WTC11 (cell line): ENCODE measurements at regions not wholly inside any gene's neighbourhood (a gene's known extent, or its start where the extent isn't known, plus 50 kb on each side); places are given as distances from the start of the nearest gene placed in this dataset.

Source experiments
- ATAC-seq: fragments of 200-7000 bp; cut with Tn5 transposase; 2 replicates; pipeline ENCODE4 v1.10.0; 2021; ENCODE audit warnings: mild to moderate bottlenecking, moderate library complexity
- CTCF ChIA-PET: fragments of 300-600 bp; sonication (Branson Sonifier 250); formaldehyde crosslinking; loops from one replicate; lab custom pipeline; 2021; ENCODE audit warnings: antibody characterized with exemption; lab: Charles Lee
- POLR2A ChIA-PET: fragments of 350-600 bp; sonication (Branson Sonifier 250); formaldehyde crosslinking; loops from one replicate; lab custom pipeline; 2021; ENCODE audit warnings: antibody characterized with exemption; lab: Charles Lee
- DNase-seq: peaks from one replicate; pipeline ENCODE4 v3.0.0; 2021; ENCODE audit warnings: low spot score
- H3K27ac Mint-ChIP-seq: 2 replicates; pipeline ENCODE4 v1.8.0; 2021; ENCODE audit warnings: mixed read lengths
- H3K27me3 Mint-ChIP-seq: 2 replicates; pipeline ENCODE4 v1.8.0; 2021; ENCODE audit warnings: low read depth, mild to moderate bottlenecking, moderate library complexity, mixed read lengths
- H3K36me3 Mint-ChIP-seq: 2 replicates; pipeline ENCODE4 v1.8.0; 2021; ENCODE audit warnings: mixed read lengths
- H3K4me1 Mint-ChIP-seq: 2 replicates; pipeline ENCODE4 v1.8.0; 2022; ENCODE audit warnings: mixed read lengths
- H3K4me3 Mint-ChIP-seq: 2 replicates; pipeline ENCODE4 v1.8.0; 2021; ENCODE audit warnings: mild to moderate bottlenecking, moderate library complexity, mixed read lengths
- H3K9me3 Mint-ChIP-seq: 2 replicates; pipeline ENCODE4 v1.8.0; 2021; ENCODE audit warnings: mixed read lengths
- ATF1 ChIP-seq: sonication (generic); formaldehyde crosslinking; IDR thresholded peaks from 2 replicates; pipeline ENCODE4 v1.8.1; 2023; ENCODE audit warnings: mild to moderate bottlenecking, moderate library complexity, missing genetic modification reagents
- CBFB ChIP-seq: sonication (generic); formaldehyde crosslinking; IDR thresholded peaks from 2 replicates; pipeline ENCODE4 v1.8.1; 2022; ENCODE audit warnings: mild to moderate bottlenecking, low read depth, missing genetic modification reagents
- E2F1 ChIP-seq: sonication (generic); formaldehyde crosslinking; IDR thresholded peaks from 2 replicates; pipeline ENCODE4 v1.8.0; 2022; ENCODE audit warnings: mild to moderate bottlenecking, missing genetic modification reagents
- ESRRA ChIP-seq: sonication (generic); formaldehyde crosslinking; IDR thresholded peaks from 2 replicates; pipeline ENCODE4 v1.8.1; 2022; ENCODE audit warnings: mild to moderate bottlenecking, missing genetic modification reagents, borderline replicate concordance
- ETV6 ChIP-seq: sonication (generic); formaldehyde crosslinking; IDR thresholded peaks from 2 replicates; pipeline ENCODE4 v1.8.1; 2022; ENCODE audit warnings: mild to moderate bottlenecking, missing genetic modification reagents
- FOXJ3 ChIP-seq: sonication (generic); formaldehyde crosslinking; IDR thresholded peaks from 2 replicates; pipeline ENCODE4 v1.9.0; 2021; ENCODE audit warnings: missing genetic modification reagents, mild to moderate bottlenecking, borderline replicate concordance
- GRHL2 ChIP-seq: fragments of 250-450 bp; sonication (Bioruptor Pico); IDR thresholded peaks from 2 replicates; pipeline ENCODE4 v1.8.0; 2022; ENCODE audit warnings: mild to moderate bottlenecking, moderate library complexity; ENCODE audit not compliant: insufficient replicate concordance, severe bottlenecking
- KAT7 ChIP-seq: sonication (generic); formaldehyde crosslinking; IDR thresholded peaks from 2 replicates; pipeline ENCODE4 v1.8.1; 2023; ENCODE audit warnings: missing genetic modification reagents, mild to moderate bottlenecking, borderline replicate concordance
- MAX ChIP-seq: sonication (generic); formaldehyde crosslinking; IDR thresholded peaks from 2 replicates; pipeline ENCODE4 v1.8.0; 2022; ENCODE audit warnings: mild to moderate bottlenecking, missing genetic modification reagents
- MXD4 ChIP-seq: fragments of 250-450 bp; sonication (Bioruptor Pico); IDR thresholded peaks from 2 replicates; pipeline ENCODE4 v1.8.0; 2021; ENCODE audit warnings: mild to moderate bottlenecking, moderate library complexity, borderline replicate concordance
- RORB ChIP-seq: fragments of 250-450 bp; sonication (Bioruptor Pico); IDR thresholded peaks from 2 replicates; pipeline ENCODE4 v1.9.0; 2021; ENCODE audit warnings: mild to moderate bottlenecking
- SMAD3 ChIP-seq: sonication (generic); formaldehyde crosslinking; IDR thresholded peaks from 2 replicates; pipeline ENCODE4 v1.8.0; 2022; ENCODE audit warnings: missing genetic modification reagents, mild to moderate bottlenecking, borderline replicate concordance
- ZMAT4 ChIP-seq: fragments of 250-450 bp; sonication (Bioruptor Pico); IDR thresholded peaks from 2 replicates; pipeline ENCODE4 v1.9.0; 2021; ENCODE audit warnings: mild to moderate bottlenecking
- ZNF232 ChIP-seq: sonication (generic); formaldehyde crosslinking; IDR thresholded peaks from 2 replicates; pipeline ENCODE4 v1.8.0; 2022; ENCODE audit warnings: mild to moderate bottlenecking, missing genetic modification reagents
- ZNF512 ChIP-seq: sonication (generic); formaldehyde crosslinking; IDR thresholded peaks from 2 replicates; pipeline ENCODE4 v1.8.1; 2022; ENCODE audit warnings: missing genetic modification reagents, borderline replicate concordance
- ZNF532 ChIP-seq: fragments of 250-450 bp; sonication (Bioruptor Pico); IDR thresholded peaks from 2 replicates; pipeline ENCODE4 v1.9.0; 2021; ENCODE audit warnings: mild to moderate bottlenecking, borderline replicate concordance
- ZNF671 ChIP-seq: fragments of 250-450 bp; sonication (Bioruptor Pico); IDR thresholded peaks from 2 replicates; pipeline ENCODE4 v1.8.0; 2021; ENCODE audit warnings: mild to moderate bottlenecking
- TF ChIP-seq, protein P1 (sequence below): sonication (generic); formaldehyde crosslinking; IDR thresholded peaks from 2 replicates; pipeline ENCODE4 v1.8.1; 2022; ENCODE audit warnings: mild to moderate bottlenecking, missing genetic modification reagents, moderate library complexity, borderline replicate concordance
- TF ChIP-seq, protein P2 (sequence below): fragments of 250-450 bp; sonication (Bioruptor Pico); conservative IDR thresholded peaks from 2 replicates; pipeline ENCODE4 v1.9.0; 2021; ENCODE audit warnings: mild to moderate bottlenecking
- TF ChIP-seq, protein P3 (sequence below): sonication (generic); formaldehyde crosslinking; IDR thresholded peaks from 2 replicates; pipeline ENCODE4 v1.8.0; 2022; ENCODE audit warnings: mild to moderate bottlenecking, missing genetic modification reagents

- no peaks in the 10 kb centered on the region for H3K9me3 Mint-ChIP-seq
- no peaks in the 10 kb centered on the region; the same call in 1 of the 2 replicates for H3K27me3 Mint-ChIP-seq
- H3K4me3 Mint-ChIP-seq, result no peak overlapping the region
- no peaks in the 10 kb centered on the region for H3K36me3 Mint-ChIP-seq
- ChIA-PET CTCF (interaction anchor here (0.9 to 2.3 kb wide), 3 partner anchors 11 to 173 kb away, joined by 3 to 11 read pairs (median 6); no protein-coding TSS in a partner anchor), POLR2A (no interaction called here)
- TF ChIP-seq ZNF671 (CRISPR knock-in tag) (no peak), ZNF232 (CRISPR knock-in tag) (no peak), ETV6 (CRISPR knock-in tag) (no peak), KAT7 (CRISPR knock-in tag) (no peak), SMAD3 (CRISPR knock-in tag) (no peak), ZNF532 (CRISPR knock-in tag) (no peak), ATF1 (no peak), ZMAT4 (CRISPR knock-in tag) (no peak), GRHL2 (CRISPR knock-in tag) (no peak), CBFB (CRISPR knock-in tag) (no peak), MAX (CRISPR knock-in tag) (no peak), E2F1 (no peak), ESRRA (no peak), MXD4 (CRISPR knock-in tag) (no peak), RORB (no peak), FOXJ3 (CRISPR knock-in tag) (no peak), ZNF512 (CRISPR knock-in tag) (no peak)
- TF ChIP-seq, protein P1, sequence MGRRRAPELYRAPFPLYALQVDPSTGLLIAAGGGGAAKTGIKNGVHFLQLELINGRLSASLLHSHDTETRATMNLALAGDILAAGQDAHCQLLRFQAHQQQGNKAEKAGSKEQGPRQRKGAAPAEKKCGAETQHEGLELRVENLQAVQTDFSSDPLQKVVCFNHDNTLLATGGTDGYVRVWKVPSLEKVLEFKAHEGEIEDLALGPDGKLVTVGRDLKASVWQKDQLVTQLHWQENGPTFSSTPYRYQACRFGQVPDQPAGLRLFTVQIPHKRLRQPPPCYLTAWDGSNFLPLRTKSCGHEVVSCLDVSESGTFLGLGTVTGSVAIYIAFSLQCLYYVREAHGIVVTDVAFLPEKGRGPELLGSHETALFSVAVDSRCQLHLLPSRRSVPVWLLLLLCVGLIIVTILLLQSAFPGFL (CRISPR knock-in tag), result no peak
- TF ChIP-seq, protein P2, sequence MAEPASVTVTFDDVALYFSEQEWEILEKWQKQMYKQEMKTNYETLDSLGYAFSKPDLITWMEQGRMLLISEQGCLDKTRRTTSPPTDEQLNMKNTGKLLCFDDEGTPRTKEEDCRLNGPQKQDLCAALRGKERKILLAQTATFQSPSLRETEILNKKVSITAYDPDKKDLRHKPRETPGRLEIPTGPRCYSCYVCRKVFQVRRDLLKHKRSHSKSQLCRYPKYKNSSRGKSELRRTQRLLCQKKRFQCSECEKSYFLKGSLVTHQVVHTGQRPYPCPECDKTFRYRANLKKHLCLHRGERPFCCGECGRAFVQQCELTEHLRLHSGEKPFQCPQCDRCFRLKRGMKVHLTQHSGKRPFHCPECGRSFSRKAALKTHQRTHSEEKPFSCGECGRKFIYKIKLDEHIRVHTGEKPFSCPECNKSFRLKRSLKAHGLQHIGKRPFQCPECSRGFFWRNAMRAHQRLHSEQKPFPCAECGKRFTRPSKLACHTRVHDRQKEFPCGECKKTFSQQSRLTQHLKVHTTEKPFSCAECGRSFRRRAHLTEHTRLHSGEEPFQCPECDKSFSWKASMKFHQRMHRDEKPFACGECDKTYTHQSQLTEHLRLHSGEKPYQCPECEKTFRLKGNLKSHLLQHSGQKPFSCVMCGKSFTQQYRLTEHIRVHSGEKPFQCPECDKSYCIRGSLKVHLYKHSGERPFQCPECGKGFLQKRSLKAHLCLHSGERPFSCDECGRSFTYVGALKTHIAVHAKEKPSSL (CRISPR knock-in tag), result no peak
- TF ChIP-seq, protein P3, sequence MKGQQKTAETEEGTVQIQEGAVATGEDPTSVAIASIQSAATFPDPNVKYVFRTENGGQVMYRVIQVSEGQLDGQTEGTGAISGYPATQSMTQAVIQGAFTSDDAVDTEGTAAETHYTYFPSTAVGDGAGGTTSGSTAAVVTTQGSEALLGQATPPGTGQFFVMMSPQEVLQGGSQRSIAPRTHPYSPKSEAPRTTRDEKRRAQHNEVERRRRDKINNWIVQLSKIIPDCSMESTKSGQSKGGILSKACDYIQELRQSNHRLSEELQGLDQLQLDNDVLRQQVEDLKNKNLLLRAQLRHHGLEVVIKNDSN (CRISPR knock-in tag), result no peak
- H3K27ac Mint-ChIP-seq, result no peak overlapping the region
- peaks cover 22% of the 10 kb centered on the region for H3K4me1 Mint-ChIP-seq
- no peak for DNase-seq
- no peak for ATAC-seq
These were observed 138.4 kb upstream of the STX18 start for GRCh38 chr4:4680243-4680642.
